Right lobe of liver (tissue), 6 donors: ENCODE measurements at regions not wholly inside any gene's neighbourhood (a gene's known extent, or its start where the extent isn't known, plus 50 kb on each side); places are given as distances from the start of the nearest gene placed in this dataset.
"Not testable (repeated sequence)": the region's sequence is repeated elsewhere in the genome, so short reads cannot be mapped to it uniquely, and the experiment has no call there.

Experiments
- ATAC-seq, 4 donors: fragments of 200-7000 bp; cut with Tn5 transposase; one replicate each; pipeline ENCODE4 v1.9.1; 2020; ENCODE audit warnings: mild to moderate bottlenecking in 4 of 4, moderate library complexity in 4 of 4
- DNase-seq, 3 donors: peaks; one replicate each; pipeline ENCODE4 v3.0.0-alpha.2; 2020
- H3K27ac ChIP-seq, 3 donors: fragments of 200-600 bp; one replicate each; pipeline ENCODE4 v1.8.0; 2022
- H3K27me3 ChIP-seq, 2 donors: fragments of 200-600 bp; one replicate each; pipeline ENCODE4 v1.8.0; 2022
- H3K36me3 ChIP-seq, 4 donors: fragments of 200-600 bp; sonication (generic) in 1 of 4; one replicate each; pipeline versions ENCODE4 v1.5.1 to v1.8.0; 2017 to 2022; ENCODE audit warnings: control low read depth in 1 of 4
- H3K4me1 ChIP-seq, 4 donors: fragments of 200-600 bp; sonication (generic) in 1 of 4; one replicate each; pipeline versions ENCODE4 v1.5.1 to v1.8.0; 2017 to 2022; ENCODE audit warnings: control low read depth in 1 of 4
- H3K4me3 ChIP-seq, 3 donors: fragments of 200-600 bp; one replicate each; pipeline ENCODE4 v1.8.0; 2022
- H3K9me3 ChIP-seq, 4 donors: fragments of 200-600 bp; sonication (generic) in 1 of 4; one replicate each; pipeline versions ENCODE4 v1.5.1 to v1.8.0; 2017 to 2022; ENCODE audit warnings: control low read depth in 1 of 4
- CTCF ChIP-seq, 4 donors: fragments of 200-600 bp in 3 of 4; fragments of 450-650 bp in 1 of 4; IDR thresholded peaks; one replicate each; pipeline versions ENCODE4 v1.5.1 to v1.8.0; 2016 to 2022; ENCODE audit warnings: antibody characterized with exemption in 4 of 4, mild to moderate bottlenecking in 2 of 4
- POLR2A ChIP-seq: fragments of 450-650 bp; IDR thresholded peaks from one replicate; pipeline ENCODE4 v1.6.1; 2017; ENCODE audit warnings: antibody characterized with exemption, mild to moderate bottlenecking
- WGBS: methylation state at CpG from one replicate; pipeline ENCODE4 v1.1.6; 2018; ENCODE audit warnings: low coverage, low lambda C conversion rate; ENCODE audit not compliant: insufficient coverage; ENCODE audit errors: missing lambda C conversion rate; 5-methylcytosine and 5-hydroxymethylcytosine counted together
- intact Hi-C, 2 donors: fragments of 100-400 bp; cut with DNase I; formaldehyde crosslinking; loops; one replicate each; pipeline versions ENCODE4 v1.11.2 to v1.14.1; 2022
- donor health status: DM: no; HTN: yes; CAD: no.
- donor health status: DM: no; HTN: no; CAD: no.
- donor health status: DM: no; HTN: no; CAD: no.
- donor health status: DM: no; HTN: yes; CAD: no.
- donor health status: DM: no; HTN: yes; CAD: no.

GRCh38 chr5:101720033-101720432, 576.1 kb downstream of the SLCO4C1 start:
- Histone ChIP-seq H3K4me3 (no peak overlapping the region), H3K27ac (no peak overlapping the region), H3K27me3 (no peaks in the 10 kb centered on the region), H3K4me1 (no peaks in the 10 kb centered on the region), H3K36me3 (no peaks in the 10 kb centered on the region), H3K9me3 (no peaks in the 10 kb centered on the region)
- WGBS: no CpG with 5 or more reads among the region's 3 CpGs
- ATAC-seq (no peak), DNase-seq (no peak)
- TF ChIP-seq CTCF (IDR thresholded peaks at IDR 0.05): no peak
- TF ChIP-seq POLR2A: no peak
- intact Hi-C loops: no loop called here

- H3K9me3 ChIP-seq: no peaks in the 10 kb centered on the region
- ATAC-seq (no peak), DNase-seq (no peak)
- no peaks in the 10 kb centered on the region for H3K36me3 ChIP-seq
- intact Hi-C loops: no loop called here
- no peak overlapping the region for H3K27ac ChIP-seq
- no peaks in the 10 kb centered on the region for H3K4me1 ChIP-seq
- TF ChIP-seq POLR2A: no peak
- TF ChIP-seq CTCF (IDR thresholded peaks at IDR 0.05): no peak
- WGBS: 70% methylated on average over 1 of the region's 1 CpG
- H3K27me3 ChIP-seq: no peaks in the 10 kb centered on the region
- H3K4me3 ChIP-seq: no peak overlapping the region
Observed at GRCh38 chr5:101717721-101718120, 578.4 kb downstream of the SLCO4C1 start.

- H3K9me3 ChIP-seq: no peaks in the 10 kb centered on the region
- DNase-seq: no peak
- ATAC-seq: no peak
- intact Hi-C loops: no loop called here
- WGBS: 43% methylated on average over 1 of the region's 1 CpG
- H3K27ac ChIP-seq: no peak overlapping the region
- H3K27me3 ChIP-seq: no peaks in the 10 kb centered on the region
- H3K4me1 ChIP-seq: no peaks in the 10 kb centered on the region
- TF ChIP-seq CTCF (IDR thresholded peaks at IDR 0.05) (no peak), POLR2A (no peak)
- no peaks in the 10 kb centered on the region for H3K36me3 ChIP-seq
- no peak overlapping the region for H3K4me3 ChIP-seq
Observed at GRCh38 chr5:101716941-101717340, 579.1 kb downstream of the SLCO4C1 start.

GRCh38 chr5:101715790-101716189, 580.3 kb downstream of the SLCO4C1 start:
- ATAC-seq, intact Hi-C loops: not testable (repeated sequence)

GRCh38 chr5:101689306-101689705, 606.8 kb downstream of the SLCO4C1 start:
- intact Hi-C loops: no loop called here
- no peak for ATAC-seq

More at GRCh38 chr5:101715790-101716189, 580.3 kb downstream of the SLCO4C1 start:
- not testable (repeated sequence) for DNase-seq, H3K9me3 ChIP-seq, H3K27ac ChIP-seq, H3K4me3 ChIP-seq, H3K36me3 ChIP-seq, H3K27me3 ChIP-seq, H3K4me1 ChIP-seq
- 0% methylated on average over 2 of the region's 5 CpGs for WGBS

More at GRCh38 chr5:101689306-101689705, 606.8 kb downstream of the SLCO4C1 start:
- no peaks in the 10 kb centered on the region for H3K9me3 ChIP-seq
- no peak for TF ChIP-seq POLR2A
- no peak for TF ChIP-seq CTCF (IDR thresholded peaks at IDR 0.05)
- H3K27ac ChIP-seq: no peak overlapping the region
- H3K4me1 ChIP-seq: no peaks in the 10 kb centered on the region
- no peaks in the 10 kb centered on the region for H3K36me3 ChIP-seq
- H3K4me3 ChIP-seq: no peak overlapping the region
- no peak for DNase-seq
- H3K27me3 ChIP-seq: no peaks in the 10 kb centered on the region
